ENCODE measurements at regions not wholly inside any gene's neighbourhood (a gene's known extent, or its start where the extent isn't known, plus 50 kb on each side); places are given as distances from the start of the nearest gene placed in this dataset.

DNA sequence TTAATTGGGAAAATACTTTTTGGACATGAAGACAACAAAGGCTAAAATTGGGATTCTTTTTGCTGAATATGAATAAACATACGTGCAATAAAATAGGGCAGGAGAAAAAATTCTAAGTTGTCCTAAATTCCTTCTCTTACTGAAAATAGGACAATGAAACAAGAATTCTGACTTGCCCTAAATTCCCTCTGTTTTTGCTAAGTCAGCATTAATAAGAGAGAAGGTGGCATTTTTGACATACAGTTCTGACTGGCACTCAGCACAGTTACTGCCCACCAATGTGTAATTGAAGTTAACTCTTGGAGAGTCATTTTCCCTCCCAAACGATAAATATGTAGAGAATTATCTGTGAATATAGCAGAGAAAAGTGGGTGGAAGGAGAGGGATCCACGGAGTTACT lies 1021.1 kb upstream of the CDH8 start:
- Mint-ChIP-seq H3K27me3 (ENCODE audit: insufficient read depth) (no peaks in the 10 kb centered on the region), H3K9me3 (peaks cover 40% of the 10 kb centered on the region), H3K4me3 (no peak overlapping the region), H3K27ac (no peak overlapping the region), H3K4me1 (ENCODE audit: low read depth) (no peaks in the 10 kb centered on the region), H3K36me3 (ENCODE audit: low read depth) (no peaks in the 10 kb centered on the region)
- TF ChIP-seq, protein P1, sequence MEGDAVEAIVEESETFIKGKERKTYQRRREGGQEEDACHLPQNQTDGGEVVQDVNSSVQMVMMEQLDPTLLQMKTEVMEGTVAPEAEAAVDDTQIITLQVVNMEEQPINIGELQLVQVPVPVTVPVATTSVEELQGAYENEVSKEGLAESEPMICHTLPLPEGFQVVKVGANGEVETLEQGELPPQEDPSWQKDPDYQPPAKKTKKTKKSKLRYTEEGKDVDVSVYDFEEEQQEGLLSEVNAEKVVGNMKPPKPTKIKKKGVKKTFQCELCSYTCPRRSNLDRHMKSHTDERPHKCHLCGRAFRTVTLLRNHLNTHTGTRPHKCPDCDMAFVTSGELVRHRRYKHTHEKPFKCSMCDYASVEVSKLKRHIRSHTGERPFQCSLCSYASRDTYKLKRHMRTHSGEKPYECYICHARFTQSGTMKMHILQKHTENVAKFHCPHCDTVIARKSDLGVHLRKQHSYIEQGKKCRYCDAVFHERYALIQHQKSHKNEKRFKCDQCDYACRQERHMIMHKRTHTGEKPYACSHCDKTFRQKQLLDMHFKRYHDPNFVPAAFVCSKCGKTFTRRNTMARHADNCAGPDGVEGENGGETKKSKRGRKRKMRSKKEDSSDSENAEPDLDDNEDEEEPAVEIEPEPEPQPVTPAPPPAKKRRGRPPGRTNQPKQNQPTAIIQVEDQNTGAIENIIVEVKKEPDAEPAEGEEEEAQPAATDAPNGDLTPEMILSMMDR (IDR thresholded peaks at IDR 0.05), result no peak
- no peak for DNase-seq

DNA sequence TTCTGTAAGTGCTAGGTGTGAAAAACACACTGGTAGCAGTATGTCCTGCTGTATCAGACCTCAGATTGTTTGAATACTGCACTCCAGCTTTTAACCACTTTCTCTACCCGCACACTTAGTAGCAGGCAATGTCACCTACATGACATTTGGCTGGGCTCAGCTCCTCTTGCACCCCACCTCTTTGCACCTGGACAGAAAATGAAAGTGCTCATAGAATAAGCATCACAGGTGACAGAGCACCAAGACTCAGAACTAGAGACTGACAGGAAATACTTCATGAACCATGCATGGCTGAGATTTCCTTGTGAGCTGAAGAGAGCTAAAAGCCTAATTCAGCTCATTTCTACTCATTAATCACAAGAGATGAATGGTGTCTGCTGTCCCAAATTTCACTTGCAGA lies 1014.2 kb upstream of the CDH8 start:
- TF ChIP-seq, protein P1 (IDR thresholded peaks at IDR 0.05), result no peak
- DNase-seq, result no peak
- no peaks in the 10 kb centered on the region for H3K27me3 Mint-ChIP-seq (ENCODE audit: insufficient read depth)
- H3K4me3 Mint-ChIP-seq, result no peak overlapping the region
- H3K27ac Mint-ChIP-seq, result no peak overlapping the region
- no peaks in the 10 kb centered on the region for H3K4me1 Mint-ChIP-seq (ENCODE audit: low read depth)
- no peaks in the 10 kb centered on the region for H3K36me3 Mint-ChIP-seq (ENCODE audit: low read depth)
- H3K9me3 Mint-ChIP-seq, result peaks cover 44% of the 10 kb centered on the region

DNA sequence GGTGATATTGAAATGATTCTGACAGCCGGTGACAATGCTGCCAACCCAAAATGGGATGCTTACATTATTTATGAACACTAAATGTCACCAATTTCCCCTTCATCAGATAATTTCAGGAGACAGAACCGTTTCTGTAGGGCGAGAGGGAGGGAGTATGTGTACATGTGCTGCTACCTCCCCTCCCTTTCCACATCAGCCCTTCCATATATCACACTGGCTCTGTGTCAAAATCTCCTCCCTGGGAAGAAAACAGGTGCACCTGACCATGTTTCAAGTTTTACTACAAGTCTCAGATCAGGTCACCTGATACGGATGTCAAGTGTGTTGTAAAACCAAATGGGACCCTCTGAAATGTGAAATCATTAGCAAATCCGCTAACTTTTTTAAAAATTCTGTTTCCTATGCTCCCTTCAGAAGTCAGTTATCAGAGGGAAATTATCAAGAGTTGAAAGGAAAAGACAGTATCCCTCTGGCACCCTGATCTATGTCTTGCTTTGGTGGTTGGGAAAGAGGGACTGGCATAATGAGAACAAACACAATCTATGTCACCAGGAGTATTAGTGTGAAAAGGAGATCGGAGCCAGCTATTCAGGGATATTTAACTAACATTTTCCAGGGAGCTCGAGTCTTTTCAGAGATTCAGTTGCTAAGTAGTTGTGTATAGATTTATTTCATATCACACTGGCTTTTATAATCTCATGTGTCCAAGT lies 1002.3 kb upstream of the CDH8 start:
- Mint-ChIP-seq H3K4me3 (no peak overlapping the region), H3K4me1 (ENCODE audit: low read depth) (no peaks in the 10 kb centered on the region), H3K27me3 (ENCODE audit: insufficient read depth) (no peaks in the 10 kb centered on the region), H3K36me3 (ENCODE audit: low read depth) (no peaks in the 10 kb centered on the region), H3K9me3 (peaks cover 34% of the 10 kb centered on the region), H3K27ac (no peak overlapping the region)
- TF ChIP-seq, protein P1 (IDR thresholded peaks at IDR 0.05), result no peak
- DNase-seq, result no peak

DNA sequence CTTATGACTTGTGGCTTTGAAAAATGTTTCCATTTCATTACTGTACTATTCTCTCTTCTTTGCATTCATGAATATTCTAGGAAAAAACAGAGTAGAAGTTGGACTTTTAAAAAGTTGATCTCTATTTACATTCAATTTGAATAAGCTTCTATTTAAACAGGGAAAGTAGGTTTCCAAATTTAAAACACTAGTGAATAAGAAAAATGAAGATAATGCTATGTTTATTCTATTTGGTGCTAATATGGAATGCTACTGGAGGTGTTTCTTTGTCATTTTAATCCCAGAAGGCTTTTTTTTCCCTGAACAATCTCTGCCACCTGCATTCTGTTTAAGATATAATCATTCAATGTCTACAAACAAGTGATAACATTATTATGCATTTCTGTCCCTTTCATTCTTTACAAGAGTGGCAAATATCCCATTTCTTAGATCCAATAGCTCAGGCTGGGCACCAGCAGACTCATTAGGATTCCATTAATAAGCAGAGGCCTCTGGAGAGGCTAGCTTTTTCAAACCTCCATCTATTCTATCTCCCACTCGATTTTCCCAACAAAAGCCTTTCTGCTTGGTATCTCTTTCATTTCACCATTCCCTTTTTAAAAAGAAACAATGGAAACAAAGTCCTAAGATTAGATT lies 1001.6 kb upstream of the CDH8 start:
- H3K9me3 Mint-ChIP-seq, result peaks cover 41% of the 10 kb centered on the region
- DNase-seq, result no peak
- no peak overlapping the region for H3K4me3 Mint-ChIP-seq
- H3K27ac Mint-ChIP-seq, result no peak overlapping the region
- no peaks in the 10 kb centered on the region for H3K27me3 Mint-ChIP-seq (ENCODE audit: insufficient read depth)
- TF ChIP-seq, protein P1 (IDR thresholded peaks at IDR 0.05), result no peak
- no peaks in the 10 kb centered on the region for H3K4me1 Mint-ChIP-seq (ENCODE audit: low read depth)
- H3K36me3 Mint-ChIP-seq (ENCODE audit: low read depth), result no peaks in the 10 kb centered on the region

DNA sequence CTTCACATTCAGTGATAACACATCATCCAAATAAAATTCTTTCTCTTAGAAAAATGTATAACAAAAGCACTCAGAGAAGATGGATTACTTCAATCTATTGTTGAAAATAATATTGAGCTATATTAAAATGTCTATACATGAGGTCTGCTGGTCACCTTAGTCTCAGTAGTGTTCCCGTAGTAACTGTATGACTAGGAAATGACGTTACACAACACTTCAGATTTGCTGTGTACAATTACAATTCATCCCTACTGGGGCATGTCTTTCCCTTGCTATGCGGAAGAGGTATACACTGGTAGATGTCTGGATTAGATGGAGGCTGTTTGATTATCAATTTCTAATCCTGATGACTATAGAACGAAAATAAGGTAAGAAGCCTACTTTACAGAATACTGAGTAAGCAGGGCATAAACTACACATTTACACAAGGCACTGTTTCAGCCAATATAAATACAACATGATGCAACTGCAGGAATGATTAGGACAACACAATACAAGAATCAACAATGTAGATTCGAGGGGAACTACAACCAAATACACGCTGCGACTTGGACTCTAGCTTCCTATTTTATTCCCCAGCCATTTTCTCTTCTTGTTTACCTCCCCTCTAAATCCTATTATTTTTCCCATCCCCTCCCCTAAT lies 982.5 kb upstream of the CDH8 start:
- Mint-ChIP-seq H3K4me3 (no peak overlapping the region), H3K9me3 (peaks cover 48% of the 10 kb centered on the region), H3K36me3 (ENCODE audit: low read depth) (no peaks in the 10 kb centered on the region), H3K4me1 (ENCODE audit: low read depth) (no peaks in the 10 kb centered on the region), H3K27ac (no peak overlapping the region), H3K27me3 (ENCODE audit: insufficient read depth) (no peaks in the 10 kb centered on the region)
- DNase-seq, result no peak
- TF ChIP-seq, protein P1 (IDR thresholded peaks at IDR 0.05), result no peak

All from HFFc6 (cell line).